ENCODE measurements at regions not wholly inside any gene's neighbourhood (a gene's known extent, or its start where the extent isn't known, plus 50 kb on each side); places are given as distances from the start of the nearest gene placed in this dataset.

DNA sequence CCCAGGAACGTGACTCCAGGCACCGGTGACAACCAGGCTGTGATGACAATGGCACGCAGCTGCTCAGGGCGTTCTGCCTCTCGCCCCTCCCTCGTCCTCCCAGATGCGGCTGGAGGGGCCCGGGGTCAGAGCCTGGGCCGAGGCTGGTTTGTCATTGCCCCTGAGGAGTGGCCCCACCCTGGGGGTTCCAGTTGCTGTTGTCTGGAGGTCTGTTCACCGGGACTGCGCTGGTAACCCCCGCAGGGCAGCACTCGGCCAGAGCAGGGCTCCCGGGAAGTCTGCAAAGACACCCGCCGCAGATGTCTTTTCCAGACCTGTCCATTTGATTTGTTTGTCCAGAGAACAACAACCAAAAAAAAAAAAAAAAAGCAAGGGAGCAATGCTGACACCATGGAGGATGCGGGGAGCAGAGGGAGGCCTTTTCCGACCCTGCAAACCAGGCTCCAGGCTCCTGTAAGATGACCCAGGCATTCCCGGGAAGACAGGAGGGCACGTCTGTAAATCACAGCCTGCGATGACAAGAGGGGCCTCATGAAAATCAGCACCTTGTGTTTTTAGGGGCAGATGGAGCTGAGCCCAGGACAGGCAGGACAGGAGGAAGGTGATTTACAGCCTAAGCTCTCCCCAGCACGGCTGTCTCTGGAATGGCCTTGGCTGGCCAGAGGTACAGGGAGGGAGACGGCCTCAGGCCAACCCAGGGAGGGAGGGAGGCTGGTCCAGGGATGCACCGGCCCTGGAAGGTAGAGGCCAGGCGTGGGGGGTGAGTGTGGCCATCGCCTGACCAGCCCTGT lies 189.3 kb downstream of the ERMARD start:
- TF ChIP-seq CTCF (IDR thresholded peaks at IDR 0.05; ENCODE audit: insufficient read depth, low read length) = no peak
- DNase-seq (ENCODE audit: low read depth) = no peak
- H3K4me3 ChIP-seq (ENCODE audit: low read depth, low read length) = no peak overlapping the region

DNA sequence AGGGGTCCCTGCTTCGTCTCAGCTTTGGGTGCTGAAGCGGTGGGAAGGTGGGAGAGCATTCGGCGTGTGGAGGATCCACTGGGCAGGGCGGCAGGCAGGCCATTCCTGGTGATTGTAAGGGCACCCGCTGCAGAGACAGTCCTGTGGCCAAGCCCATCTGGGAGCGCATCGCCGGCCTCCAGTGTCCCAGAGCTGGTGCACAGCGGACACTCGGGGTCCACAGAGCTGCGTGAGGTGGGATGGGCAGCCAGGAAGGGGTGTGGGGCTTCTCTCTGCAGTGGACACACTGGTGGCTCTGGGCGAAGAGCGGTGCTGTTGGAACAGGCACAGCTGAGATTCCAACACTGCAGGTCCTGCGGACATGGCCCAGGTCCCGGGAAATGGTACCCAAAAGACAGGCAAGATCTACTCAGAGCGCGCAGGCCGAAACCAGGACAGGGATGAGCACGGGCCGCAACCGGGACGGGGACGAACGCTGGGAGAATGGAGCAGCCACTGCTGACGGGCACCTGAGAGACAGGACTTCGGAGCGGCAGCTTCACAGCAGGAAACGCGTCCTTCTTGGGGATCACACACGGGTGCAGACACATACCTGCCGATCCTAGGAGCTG lies 188.2 kb downstream of the ERMARD start:
- TF ChIP-seq CTCF (IDR thresholded peaks at IDR 0.05; ENCODE audit: insufficient read depth, low read length) = no peak
- no peak overlapping the region for H3K4me3 ChIP-seq (ENCODE audit: low read depth, low read length)

DNA sequence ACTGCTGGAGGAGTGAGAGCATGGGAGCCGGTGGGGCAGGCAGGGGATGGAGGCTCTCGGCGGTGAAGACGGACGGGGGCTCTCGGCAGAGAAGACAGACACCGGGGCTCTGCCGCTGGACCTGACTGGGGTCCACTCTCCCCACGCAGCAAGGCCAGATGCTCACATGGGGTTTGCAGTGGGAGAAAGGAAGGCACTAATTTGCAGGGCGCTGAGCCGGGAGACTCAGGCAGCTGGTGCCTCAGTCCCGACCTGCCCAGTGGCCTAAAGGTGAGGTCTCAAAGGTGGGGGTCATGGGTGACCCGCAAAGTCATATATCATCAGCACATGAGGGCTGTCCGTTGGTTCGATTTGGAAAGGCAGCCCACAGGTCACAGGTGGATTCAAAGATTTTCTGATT lies 187.3 kb downstream of the ERMARD start:
- no peak for DNase-seq (ENCODE audit: low read depth)
- H3K4me3 ChIP-seq (ENCODE audit: low read depth, low read length) = no peak overlapping the region
- TF ChIP-seq CTCF (IDR thresholded peaks at IDR 0.05; ENCODE audit: insufficient read depth, low read length) = no peak

More for the DNA sequence above, 188.2 kb downstream of the ERMARD start:
- no peak for DNase-seq (ENCODE audit: low read depth)

DNA sequence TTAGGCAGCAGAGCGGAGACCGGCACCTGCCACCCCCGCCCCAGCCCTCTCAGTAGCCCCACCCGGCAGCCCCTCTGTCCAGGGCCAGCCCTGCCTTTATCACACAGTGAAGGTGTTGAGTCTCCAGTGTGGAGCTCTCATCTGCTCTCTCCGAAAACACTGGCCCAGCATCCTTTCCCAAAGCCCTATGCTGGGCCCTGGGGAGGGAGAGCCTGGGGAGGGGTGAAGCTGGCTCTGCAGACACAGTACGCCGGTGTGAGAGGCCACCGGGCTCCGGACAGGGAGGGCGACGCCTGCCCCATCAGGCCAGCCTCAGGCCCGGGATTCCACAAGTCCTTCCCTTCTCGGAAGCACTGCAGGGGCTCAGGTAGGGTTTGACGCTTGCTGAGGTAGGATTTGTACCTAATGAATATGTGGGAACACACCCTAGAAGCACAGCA lies 186.9 kb downstream of the ERMARD start:
- DNase-seq (ENCODE audit: low read depth) = no peak
- no peak for TF ChIP-seq CTCF (IDR thresholded peaks at IDR 0.05; ENCODE audit: insufficient read depth, low read length)

DNA sequence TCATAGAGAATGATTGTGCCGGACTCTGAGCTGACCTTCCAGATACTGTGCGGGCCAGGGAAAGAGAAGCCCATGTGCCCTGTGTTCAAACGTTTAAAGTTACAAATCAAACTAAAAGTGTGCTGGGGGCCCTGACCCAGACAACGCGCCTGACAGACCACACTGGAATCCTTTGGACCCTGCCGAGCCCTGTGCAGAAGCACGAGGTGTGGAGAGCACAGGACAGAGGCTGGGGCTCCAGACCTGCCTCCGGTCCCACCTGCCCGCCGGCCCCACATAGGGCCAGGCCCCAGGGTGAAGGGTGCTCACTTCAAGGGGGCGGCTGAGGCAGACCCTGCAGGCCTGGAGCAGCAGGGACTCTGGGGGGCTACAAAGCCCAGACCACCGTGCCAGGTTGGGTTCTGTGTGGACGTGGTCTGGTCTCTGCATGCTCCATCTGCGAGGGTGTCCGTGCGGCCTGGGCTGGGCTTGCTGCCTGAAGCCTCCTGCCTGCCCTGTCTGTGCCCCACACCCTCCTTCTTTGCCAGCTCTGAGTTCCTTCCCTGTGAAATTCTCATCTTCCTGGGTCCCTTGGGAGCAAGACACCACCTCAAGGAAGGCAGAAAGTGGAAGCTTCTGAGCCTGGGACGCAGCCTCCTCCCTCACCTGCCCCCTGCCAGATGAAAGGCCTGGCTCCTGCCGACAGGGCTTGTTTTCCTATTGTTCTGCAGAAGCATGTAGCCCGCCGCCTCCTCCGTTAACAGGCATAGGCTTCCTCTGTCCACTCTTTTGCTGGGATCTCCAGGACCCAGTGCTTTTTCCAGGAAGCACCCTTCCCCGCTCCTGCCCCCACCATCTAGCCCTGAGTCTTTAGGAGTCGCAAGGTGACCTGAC lies 186.2 kb downstream of the ERMARD start:
- DNase-seq (ENCODE audit: low read depth) = no peak
- no peak for TF ChIP-seq CTCF (IDR thresholded peaks at IDR 0.05; ENCODE audit: insufficient read depth, low read length)
- no peak overlapping the region for H3K4me3 ChIP-seq (ENCODE audit: low read depth, low read length)

More for the DNA sequence above, 186.9 kb downstream of the ERMARD start:
- H3K4me3 ChIP-seq (ENCODE audit: low read depth, low read length) = no peak overlapping the region

GRCh38 chr6:169936355-169936975 lies 185.0 kb downstream of the ERMARD start:
- no peak for TF ChIP-seq CTCF (IDR thresholded peaks at IDR 0.05; ENCODE audit: insufficient read depth, low read length)
- no peak for DNase-seq (ENCODE audit: low read depth)
- no peak overlapping the region for H3K4me3 ChIP-seq (ENCODE audit: low read depth, low read length)
